ENCODE measurements at regions not wholly inside any gene's neighbourhood (a gene's known extent, or its start where the extent isn't known, plus 50 kb on each side); places are given as distances from the start of the nearest gene placed in this dataset.

DNA sequence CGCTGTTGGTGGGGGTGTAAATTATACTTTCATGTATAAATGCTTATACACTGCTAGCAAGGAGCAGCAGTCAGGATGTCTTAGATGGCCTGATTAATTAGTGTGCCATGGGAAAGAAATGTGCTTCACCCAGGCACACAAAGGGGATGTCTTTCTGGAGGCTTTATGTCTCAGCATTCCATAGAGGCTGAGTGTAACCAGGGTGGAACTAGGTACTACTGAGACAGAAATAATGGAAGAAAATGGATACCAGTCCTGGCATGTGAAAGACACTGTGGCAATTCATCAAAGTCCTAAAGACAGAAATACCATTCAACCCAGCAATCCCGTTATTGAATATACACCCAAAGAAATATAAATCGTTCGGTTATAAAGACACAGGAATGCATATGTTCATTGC lies 52.5 kb downstream of the PF4 start:
- DNase-seq = no peak

DNA sequence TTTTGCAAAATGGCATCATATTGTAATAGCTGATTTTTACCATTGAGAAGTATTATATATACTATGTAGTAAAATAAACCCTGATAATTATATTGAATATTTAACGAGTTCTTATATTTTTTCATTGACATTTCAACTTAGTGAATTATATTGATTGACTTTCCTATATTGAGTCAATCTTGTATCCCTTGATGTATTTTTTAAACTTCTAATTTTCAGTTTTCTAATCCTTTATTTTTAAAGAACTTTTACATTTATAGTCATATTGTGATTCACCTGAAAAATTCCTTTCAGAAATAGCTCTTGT lies 54.4 kb downstream of the CXCL1 start:
- intact Hi-C loops (cut with DNase I) = loop anchor here (5.0 to 10.0 kb wide), 3 partner anchors 211 to 261 kb away; no protein-coding TSS in a partner anchor
- Histone ChIP-seq H3K4me3 (ENCODE audit: low read length in 2 of 2) (no peak overlapping the region), H3K27me3 (ENCODE audit: control insufficient read depth in 1 of 2, insufficient read depth in 2 of 2, low read length in 1 of 2) (no peaks in the 10 kb centered on the region), H3K36me3 (ENCODE audit: control insufficient read depth in 1 of 2, insufficient read depth in 2 of 2, low read length in 1 of 2) (no peaks in the 10 kb centered on the region), H3K9me3 (ENCODE audit: control insufficient read depth, low read length) (no peaks in the 10 kb centered on the region), H3K4me1 (ENCODE audit: control insufficient read depth in 1 of 2, insufficient read depth in 2 of 2, low read length in 2 of 2) (no peaks in the 10 kb centered on the region), H3K27ac (ENCODE audit: low read depth in 1 of 2, low read length in 2 of 2) (no peak overlapping the region)
- no peak for ATAC-seq (ENCODE audit: low FRiP score)
- WGBS, 2 donors = 88 to 91% methylated on average over 1 of the region's 1 CpG
- DNase-seq = no peak

More for the DNA sequence above, 52.5 kb downstream of the PF4 start:
- no peaks in the 10 kb centered on the region for H3K9me3 ChIP-seq (ENCODE audit: control insufficient read depth, low read length)
- intact Hi-C loops (cut with DNase I) = loop anchor here in 1 of 2 donors (10.0 kb wide), 2 partner anchors 206 to 264 kb away; no protein-coding TSS in a partner anchor
- no peaks in the 10 kb centered on the region for H3K36me3 ChIP-seq (ENCODE audit: control insufficient read depth in 1 of 2, insufficient read depth in 2 of 2, low read length in 1 of 2)
- no peak overlapping the region for H3K27ac ChIP-seq (ENCODE audit: low read depth in 1 of 2, low read length in 2 of 2)
- no peak overlapping the region for H3K4me3 ChIP-seq (ENCODE audit: low read length in 2 of 2)
- no peak for ATAC-seq (ENCODE audit: low FRiP score)
- no peaks in the 10 kb centered on the region for H3K27me3 ChIP-seq (ENCODE audit: control insufficient read depth in 1 of 2, insufficient read depth in 2 of 2, low read length in 1 of 2)
- 95 to 96% methylated on average over 4 of the region's 4 CpGs for WGBS, 2 donors
- H3K4me1 ChIP-seq (ENCODE audit: control insufficient read depth in 1 of 2, insufficient read depth in 2 of 2, low read length in 2 of 2) = no peaks in the 10 kb centered on the region

DNA sequence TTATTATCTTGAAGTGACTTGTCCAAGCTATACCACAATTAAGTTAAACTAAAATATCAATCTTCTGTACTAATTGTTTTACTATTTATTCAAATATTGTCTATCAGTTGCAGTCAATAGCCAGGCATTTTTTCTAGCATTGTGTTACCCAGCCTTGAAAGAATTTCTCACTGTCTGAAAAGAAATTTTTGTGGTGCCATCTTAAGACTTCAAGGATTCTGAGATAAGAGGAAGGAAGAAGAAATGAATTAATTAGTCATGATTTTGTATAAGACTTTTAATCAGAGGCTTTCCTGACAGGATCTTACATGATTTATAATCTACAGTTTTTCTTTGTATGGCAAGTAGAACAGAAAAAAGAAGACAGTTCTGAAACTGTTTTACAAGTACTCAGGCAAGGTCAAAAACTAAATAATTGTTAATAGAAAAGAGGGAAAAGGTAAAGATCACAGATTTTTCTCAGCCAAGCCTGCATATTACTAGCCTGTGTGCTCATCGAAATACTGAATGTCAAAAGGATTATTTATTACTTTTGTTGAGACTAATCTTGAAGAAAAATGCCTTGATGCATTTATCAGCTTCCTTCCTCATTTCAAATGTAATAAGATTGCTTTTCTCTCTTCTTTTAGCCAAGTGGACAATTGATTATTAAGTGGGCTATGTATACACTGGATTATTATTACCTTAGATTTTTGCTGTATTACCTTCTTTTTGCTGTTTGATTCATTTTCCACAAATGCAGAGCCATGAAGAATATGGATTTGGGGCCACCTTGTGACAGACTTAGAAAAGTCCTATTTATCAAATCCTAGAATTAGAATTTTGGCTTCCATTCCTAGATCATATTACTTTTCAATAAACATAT lies 53.8 kb downstream of the CXCL1 start:
- WGBS, 2 donors = 18 to 31% methylated on average over 1 of the region's 1 CpG

DNA sequence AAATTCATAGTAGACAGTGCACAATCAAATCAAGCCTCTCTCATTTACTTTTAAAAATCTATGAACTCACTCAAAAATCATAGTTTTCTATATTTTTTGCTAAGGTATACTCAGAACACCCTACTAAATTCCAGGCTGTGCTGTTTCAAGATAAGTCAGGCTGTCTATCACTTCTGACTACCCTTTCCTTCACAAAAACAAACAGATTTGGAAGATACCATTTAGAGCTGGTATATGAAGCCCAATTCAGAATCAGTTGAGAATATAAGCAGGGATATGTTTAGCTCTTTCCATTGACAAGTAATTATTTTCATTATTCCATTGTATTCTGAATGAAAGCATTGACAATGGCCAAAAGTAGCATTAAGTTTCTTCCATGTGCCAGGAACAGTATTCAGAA lies 53.1 kb downstream of the CXCL1 start:
- ATAC-seq (ENCODE audit: low FRiP score) (no peak), DNase-seq (no peak)
- Histone ChIP-seq H3K9me3 (ENCODE audit: control insufficient read depth, low read length) (no peaks in the 10 kb centered on the region), H3K4me3 (ENCODE audit: low read length in 2 of 2) (no peak overlapping the region), H3K27me3 (ENCODE audit: control insufficient read depth in 1 of 2, insufficient read depth in 2 of 2, low read length in 1 of 2) (no peaks in the 10 kb centered on the region), H3K4me1 (ENCODE audit: control insufficient read depth in 1 of 2, insufficient read depth in 2 of 2, low read length in 2 of 2) (no peaks in the 10 kb centered on the region), H3K27ac (ENCODE audit: low read depth in 1 of 2, low read length in 2 of 2) (no peak overlapping the region), H3K36me3 (ENCODE audit: control insufficient read depth in 1 of 2, insufficient read depth in 2 of 2, low read length in 1 of 2) (no peaks in the 10 kb centered on the region)
- intact Hi-C loops (cut with DNase I) = loop anchor here (5.0 to 10.0 kb wide), 3 partner anchors 212 to 260 kb away; no protein-coding TSS in a partner anchor

More for the DNA sequence above, 53.8 kb downstream of the CXCL1 start:
- no peak for DNase-seq
- Histone ChIP-seq H3K4me1 (ENCODE audit: control insufficient read depth in 1 of 2, insufficient read depth in 2 of 2, low read length in 2 of 2) (no peaks in the 10 kb centered on the region), H3K27ac (ENCODE audit: low read depth in 1 of 2, low read length in 2 of 2) (no peak overlapping the region), H3K4me3 (ENCODE audit: low read length in 2 of 2) (no peak overlapping the region), H3K27me3 (ENCODE audit: control insufficient read depth in 1 of 2, insufficient read depth in 2 of 2, low read length in 1 of 2) (no peaks in the 10 kb centered on the region), H3K36me3 (ENCODE audit: control insufficient read depth in 1 of 2, insufficient read depth in 2 of 2, low read length in 1 of 2) (no peaks in the 10 kb centered on the region), H3K9me3 (ENCODE audit: control insufficient read depth, low read length) (no peaks in the 10 kb centered on the region)
- intact Hi-C loops (cut with DNase I) = loop anchor here (5.0 to 10.0 kb wide), 3 partner anchors 212 to 261 kb away; no protein-coding TSS in a partner anchor
- no peak for ATAC-seq (ENCODE audit: low FRiP score)

All from aorta (tissue), 5 donors.